ENCODE measurements at regions not wholly inside any gene's neighbourhood (a gene's known extent, or its start where the extent isn't known, plus 50 kb on each side); places are given as distances from the start of the nearest gene placed in this dataset.
A peak's percentile ranks its signal among the peaks of the same experiment; 100 is the strongest.
"Not testable (repeated sequence)": the region's sequence is repeated elsewhere in the genome, so short reads cannot be mapped to it uniquely, and the experiment has no call there.

- Mint-ChIP-seq H3K27me3 (no peaks in the 10 kb centered on the region), H3K27ac (no peak overlapping the region), H3K4me3 (no peak overlapping the region), H3K36me3 (no peaks in the 10 kb centered on the region), H3K4me1 (ENCODE audit: unreplicated experiment) (no peaks in the 10 kb centered on the region), H3K9me3 (no peaks in the 10 kb centered on the region)
- TF ChIP-seq CTCF (conservative IDR thresholded peaks at IDR 0.05): no peak
- no peak for DNase-seq (ENCODE audit: extremely low spot score, unreplicated experiment)
These were observed 430.9 kb downstream of the ACTR3B start for GRCh38 chr7:153190452-153190851.

DNA sequence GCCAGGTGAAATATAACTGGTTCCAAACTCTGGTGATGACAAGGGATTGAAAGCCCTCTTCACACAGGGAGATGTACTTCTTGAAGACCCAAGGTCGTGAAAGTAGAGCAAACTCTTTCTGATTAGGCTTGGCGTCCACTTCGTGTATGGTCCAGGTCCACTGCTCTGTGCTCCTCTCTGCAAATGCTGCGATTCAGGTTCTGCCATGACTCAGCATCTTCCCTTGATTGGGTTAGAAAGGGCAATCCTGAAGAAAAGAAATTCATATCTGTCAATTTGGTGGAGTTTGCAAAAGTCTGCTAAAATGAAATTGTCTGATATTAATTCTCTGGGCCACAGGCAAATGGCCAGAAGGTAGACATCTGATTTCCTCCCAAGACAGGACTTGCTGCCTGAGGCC is 431.4 kb downstream of the ACTR3B start:
- no peaks in the 10 kb centered on the region for H3K4me1 Mint-ChIP-seq (ENCODE audit: unreplicated experiment)
- no peaks in the 10 kb centered on the region for H3K36me3 Mint-ChIP-seq
- no peaks in the 10 kb centered on the region for H3K27me3 Mint-ChIP-seq
- H3K27ac Mint-ChIP-seq: no peak overlapping the region
- no peak for TF ChIP-seq CTCF (conservative IDR thresholded peaks at IDR 0.05)
- no peaks in the 10 kb centered on the region for H3K9me3 Mint-ChIP-seq
- H3K4me3 Mint-ChIP-seq: no peak overlapping the region
- DNase-seq (ENCODE audit: extremely low spot score, unreplicated experiment): no peak

DNA sequence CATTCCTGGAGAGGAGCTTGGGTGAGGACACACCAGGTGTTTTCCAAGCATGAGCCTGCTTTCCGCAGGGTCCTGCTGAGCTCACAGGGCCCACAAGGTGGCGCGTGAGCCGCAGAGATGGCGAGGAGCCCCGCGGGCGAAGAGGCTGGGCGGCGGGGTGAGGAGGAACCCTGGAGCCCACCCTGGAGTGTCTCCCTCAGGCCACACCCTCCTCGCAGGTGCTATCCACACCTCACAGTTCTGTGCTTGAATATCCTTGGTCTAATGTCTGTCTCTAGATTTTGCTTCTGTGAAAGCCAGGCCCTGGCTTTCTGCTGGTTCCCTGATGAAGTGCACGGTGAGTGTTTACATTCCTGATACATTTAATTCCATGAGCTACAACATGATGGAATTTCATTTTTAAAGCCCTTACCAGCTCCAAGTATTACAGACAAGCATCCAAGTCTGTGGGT is 433.6 kb downstream of the ACTR3B start:
- Mint-ChIP-seq H3K4me1 (ENCODE audit: unreplicated experiment) (no peaks in the 10 kb centered on the region), H3K27me3 (no peaks in the 10 kb centered on the region), H3K36me3 (no peaks in the 10 kb centered on the region), H3K4me3 (no peak overlapping the region), H3K9me3 (no peaks in the 10 kb centered on the region), H3K27ac (no peak overlapping the region)
- no peak for DNase-seq (ENCODE audit: extremely low spot score, unreplicated experiment)
- peak; percentile 74 for TF ChIP-seq CTCF (conservative IDR thresholded peaks at IDR 0.05)

- no peak overlapping the region for H3K4me3 Mint-ChIP-seq
- TF ChIP-seq CTCF (conservative IDR thresholded peaks at IDR 0.05): no peak
- no peak for DNase-seq (ENCODE audit: extremely low spot score, unreplicated experiment)
- peaks cover 26% of the 10 kb centered on the region for H3K9me3 Mint-ChIP-seq
- no peak overlapping the region for H3K27ac Mint-ChIP-seq
- H3K36me3 Mint-ChIP-seq: no peaks in the 10 kb centered on the region
- no peaks in the 10 kb centered on the region for H3K4me1 Mint-ChIP-seq (ENCODE audit: unreplicated experiment)
- no peaks in the 10 kb centered on the region for H3K27me3 Mint-ChIP-seq
These were observed 457.5 kb downstream of the ACTR3B start for GRCh38 chr7:153217032-153217431.

DNA sequence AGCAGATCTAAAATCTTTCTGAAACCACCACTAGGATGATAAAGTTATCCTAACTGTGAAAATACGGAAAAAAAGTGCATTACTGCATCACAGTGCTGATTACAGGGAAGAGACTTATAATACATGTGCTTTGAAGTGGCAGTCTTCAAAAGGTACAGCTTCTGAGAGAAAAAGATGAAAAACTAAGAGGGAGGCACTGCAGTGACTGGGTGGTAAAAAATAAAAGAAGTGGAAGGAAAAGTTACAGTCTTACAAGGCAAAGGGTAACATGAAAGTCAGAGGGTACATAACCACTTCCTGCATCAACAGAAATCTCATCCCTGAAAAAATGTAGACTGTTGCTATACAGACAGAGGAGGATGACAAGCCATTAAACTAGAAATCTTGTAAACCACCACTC is 465.3 kb downstream of the ACTR3B start:
- H3K9me3 Mint-ChIP-seq: peaks cover 10% of the 10 kb centered on the region
- H3K36me3 Mint-ChIP-seq: no peaks in the 10 kb centered on the region
- TF ChIP-seq CTCF (conservative IDR thresholded peaks at IDR 0.05): no peak
- no peak overlapping the region for H3K27ac Mint-ChIP-seq
- DNase-seq (ENCODE audit: extremely low spot score, unreplicated experiment): no peak
- no peak overlapping the region for H3K4me3 Mint-ChIP-seq
- H3K27me3 Mint-ChIP-seq: no peaks in the 10 kb centered on the region
- H3K4me1 Mint-ChIP-seq (ENCODE audit: unreplicated experiment): no peaks in the 10 kb centered on the region

DNA sequence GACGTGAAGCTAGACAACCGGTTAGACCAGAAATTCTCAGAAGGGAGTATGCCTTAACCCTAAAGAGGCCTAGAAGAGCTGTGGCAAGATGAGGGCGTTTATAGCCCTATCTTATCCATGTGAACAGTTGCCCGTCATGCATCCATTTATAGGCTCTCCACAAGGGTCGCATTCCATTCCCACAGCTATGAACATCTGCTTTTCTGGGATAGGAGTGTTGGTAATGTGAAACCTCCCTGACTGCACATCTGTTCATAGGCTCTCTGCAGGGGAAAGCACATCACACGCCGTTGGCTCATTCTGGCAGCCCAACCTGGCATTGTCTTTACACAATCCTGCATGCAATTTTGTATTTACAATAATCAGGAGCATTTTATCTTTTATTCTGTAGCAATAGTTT is 485.6 kb downstream of the ACTR3B start:
- H3K9me3 Mint-ChIP-seq; DNase-seq (ENCODE audit: extremely low spot score, unreplicated experiment); H3K27ac Mint-ChIP-seq; H3K36me3 Mint-ChIP-seq; H3K4me1 Mint-ChIP-seq (ENCODE audit: unreplicated experiment); H3K27me3 Mint-ChIP-seq; H3K4me3 Mint-ChIP-seq: not testable (repeated sequence)
